ENCODE measurements at regions not wholly inside any gene's neighbourhood (a gene's known extent, or its start where the extent isn't known, plus 50 kb on each side); places are given as distances from the start of the nearest gene placed in this dataset.
"Not testable (repeated sequence)": the region's sequence is repeated elsewhere in the genome, so short reads cannot be mapped to it uniquely, and the experiment has no call there.

DNA sequence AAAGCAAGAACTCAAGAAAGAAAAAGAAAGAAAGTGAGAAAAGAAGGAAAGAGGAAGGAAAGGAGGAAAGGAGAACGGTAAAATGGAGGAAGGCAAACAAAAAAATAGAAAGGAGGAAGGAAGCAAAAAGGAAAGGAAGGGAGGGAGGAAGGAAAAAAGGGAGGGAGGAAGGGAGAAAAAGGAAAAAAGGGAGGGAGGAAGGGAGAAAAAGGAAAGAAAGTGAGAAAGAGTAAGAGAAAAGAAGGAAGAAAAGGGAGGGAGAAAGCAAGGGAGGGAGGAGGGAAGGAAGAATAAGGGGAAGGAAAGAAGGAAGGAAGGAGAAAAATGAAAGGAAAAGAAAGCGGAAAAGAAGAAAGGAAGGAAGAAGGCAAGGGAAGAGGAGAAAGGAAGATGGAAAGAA is 2795.9 kb upstream of the TEKT4 start:
- TF ChIP-seq CTCF, POLR2A (IDR thresholded peaks at IDR 0.05): not testable (repeated sequence)

Measured in right lobe of liver (tissue), 4 donors.